B cell (primary cell): ENCODE measurements at regions not wholly inside any gene's neighbourhood (a gene's known extent, or its start where the extent isn't known, plus 50 kb on each side); places are given as distances from the start of the nearest gene placed in this dataset.
A peak's percentile ranks its signal among the peaks of the same experiment; 100 is the strongest.

Source experiments
- ATAC-seq: fragments of 200-7000 bp; cut with Tn5 transposase; one replicate; pipeline ENCODE4 v1.10.0; 2021; ENCODE audit warnings: low read depth, mild to moderate bottlenecking, moderate number of reproducible peaks, moderate library complexity
- CTCF ChIA-PET: fragments of 350-600 bp; sonication (Branson Sonifier 250); formaldehyde crosslinking; loops from one replicate; lab custom pipeline; 2021; ENCODE audit warnings: antibody characterized with exemption, inconsistent platforms; lab: Charles Lee
- POLR2A ChIA-PET: fragments of 350-600 bp; sonication (Branson Sonifier 250); formaldehyde crosslinking; loops from one replicate; lab custom pipeline; 2021; ENCODE audit warnings: antibody characterized with exemption; lab: Charles Lee
- DNase-seq: peaks from one replicate; pipeline ENCODE4 v3.0.0; 2013
- H2AFZ ChIP-seq: 2 replicates; pipeline ENCODE4 v1.6.1; 2012; ENCODE audit warnings: mild to moderate bottlenecking, low read depth, low read length; ENCODE audit not compliant: insufficient read depth, poor library complexity, severe bottlenecking
- H3K27ac ChIP-seq, 2 donors: 1 replicate in 1 of 2; 2 replicates in 1 of 2; pipeline ENCODE4 v1.5.1; 2012 to 2013; ENCODE audit warnings: low read length in 2 of 2, mild to moderate bottlenecking in 2 of 2, moderate library complexity in 1 of 2
- H3K27me3 ChIP-seq, 4 experiments: fragments of 200-600 bp in 1 of 4; sonication (generic) in 1 of 4; replicated peaks in 1 of 4; 1 replicate in 2 of 4; 2 replicates in 2 of 4; pipeline versions ENCODE4 v1.6.1 to v1.7.0; 2013 to 2016; ENCODE audit warnings: low read length in 3 of 4, mild to moderate bottlenecking in 2 of 4, mixed read lengths in 1 of 4, moderate library complexity in 1 of 4; ENCODE audit not compliant: insufficient read depth in 4 of 4, control insufficient read depth in 3 of 4; ENCODE audit errors: control extremely low read depth in 1 of 4
- H3K36me3 ChIP-seq, 2 experiments: replicated peaks in 1 of 2; 1 replicate in 1 of 2; 2 replicates in 1 of 2; pipeline versions ENCODE4 v1.6.1 to v1.7.1; 2013; ENCODE audit warnings: low read length in 1 of 2; ENCODE audit not compliant: insufficient read depth in 2 of 2, control insufficient read depth in 1 of 2; ENCODE audit errors: control extremely low read depth in 1 of 2, extremely low read depth in 1 of 2
- H3K4me1 ChIP-seq, 2 donors: fragments of 200-600 bp in 1 of 2; sonication (generic) in 1 of 2; 1 replicate in 1 of 2; 2 replicates in 1 of 2; pipeline versions ENCODE4 v1.5.1 to v1.6.1; 2013 to 2017; ENCODE audit warnings: low read length in 2 of 2; ENCODE audit not compliant: control insufficient read depth in 2 of 2, insufficient read depth in 2 of 2
- H3K4me2 ChIP-seq: replicated peaks from 2 replicates; pipeline ENCODE3; 2012; ENCODE audit warnings: mild to moderate bottlenecking, low read depth, low read length; ENCODE audit not compliant: poor library complexity, severe bottlenecking
- H3K4me3 ChIP-seq, 5 experiments: fragments of 200-600 bp in 1 of 5; sonication (generic) in 1 of 5; 1 replicate in 3 of 5; 2 replicates in 2 of 5; pipeline versions ENCODE4 v1.5.1 to v1.7.0; 2011 to 2016; ENCODE audit warnings: low read length in 4 of 5, mild to moderate bottlenecking in 4 of 5, low read depth in 2 of 5, control low read depth in 1 of 5, moderate library complexity in 1 of 5; ENCODE audit not compliant: insufficient read depth in 1 of 5; ENCODE audit errors: control extremely low read depth in 1 of 5, extremely low read depth in 1 of 5
- H3K79me2 ChIP-seq: fragments of 200-600 bp; sonication (generic); one replicate; pipeline ENCODE4 v1.6.0; 2016; ENCODE audit warnings: low read length; ENCODE audit not compliant: control insufficient read depth, insufficient read depth
- H3K9ac ChIP-seq: fragments of 200-600 bp; sonication (generic); 2 replicates; pipeline ENCODE4 v1.6.1; 2017; ENCODE audit warnings: mild to moderate bottlenecking, low read length, moderate library complexity
- H3K9me3 ChIP-seq, 3 donors: one replicate each; pipeline versions ENCODE4 v1.6.1 to v1.7.1; 2013; ENCODE audit warnings: low read length in 2 of 3; ENCODE audit not compliant: control insufficient read depth in 2 of 3, insufficient read depth in 1 of 3; ENCODE audit errors: control extremely low read depth in 1 of 3
- H4K20me1 ChIP-seq: 2 replicates; pipeline ENCODE4 v1.6.0; 2012; ENCODE audit warnings: mild to moderate bottlenecking, low read length; ENCODE audit not compliant: insufficient read depth, control insufficient read depth, poor library complexity, severe bottlenecking
- H3K27ac Mint-ChIP-seq: one replicate; pipeline ENCODE4 v1.8.0; 2021; ENCODE audit warnings: mixed read lengths
- H3K27me3 Mint-ChIP-seq: one replicate; pipeline ENCODE4 v1.8.0; 2021; ENCODE audit warnings: mixed read lengths
- H3K4me1 Mint-ChIP-seq: one replicate; pipeline ENCODE4 v1.8.0; 2021; ENCODE audit warnings: mixed read lengths
- H3K4me3 Mint-ChIP-seq: one replicate; pipeline ENCODE4 v1.8.0; 2021; ENCODE audit warnings: mixed read lengths
- H3K9me3 Mint-ChIP-seq: one replicate; pipeline ENCODE4 v1.8.0; 2022; ENCODE audit warnings: mixed read lengths; ENCODE audit not compliant: insufficient read depth
- CTCF ChIP-seq: fragments of 200-600 bp; IDR thresholded peaks from one replicate; pipeline ENCODE4 v1.8.0; 2022; ENCODE audit warnings: antibody characterized with exemption, mild to moderate bottlenecking
- EZH2 ChIP-seq: IDR thresholded peaks from 2 replicates; pipeline ENCODE4 v1.6.1; 2012; ENCODE audit warnings: borderline replicate concordance, low read depth, mild to moderate bottlenecking, moderate library complexity, low read length; ENCODE audit not compliant: insufficient read depth, poor library complexity, severe bottlenecking
- WGBS: methylation state at CpG from one replicate; pipeline ENCODE4 v1.1.5; 2013; ENCODE audit warnings: missing lambda C conversion rate; ENCODE audit not compliant: insufficient coverage; 5-methylcytosine and 5-hydroxymethylcytosine counted together
- intact Hi-C: fragments of 100-400 bp; cut with micrococcal nuclease; formaldehyde crosslinking; loops from one replicate; pipeline ENCODE4 v1.10.0; 2022

DNA sequence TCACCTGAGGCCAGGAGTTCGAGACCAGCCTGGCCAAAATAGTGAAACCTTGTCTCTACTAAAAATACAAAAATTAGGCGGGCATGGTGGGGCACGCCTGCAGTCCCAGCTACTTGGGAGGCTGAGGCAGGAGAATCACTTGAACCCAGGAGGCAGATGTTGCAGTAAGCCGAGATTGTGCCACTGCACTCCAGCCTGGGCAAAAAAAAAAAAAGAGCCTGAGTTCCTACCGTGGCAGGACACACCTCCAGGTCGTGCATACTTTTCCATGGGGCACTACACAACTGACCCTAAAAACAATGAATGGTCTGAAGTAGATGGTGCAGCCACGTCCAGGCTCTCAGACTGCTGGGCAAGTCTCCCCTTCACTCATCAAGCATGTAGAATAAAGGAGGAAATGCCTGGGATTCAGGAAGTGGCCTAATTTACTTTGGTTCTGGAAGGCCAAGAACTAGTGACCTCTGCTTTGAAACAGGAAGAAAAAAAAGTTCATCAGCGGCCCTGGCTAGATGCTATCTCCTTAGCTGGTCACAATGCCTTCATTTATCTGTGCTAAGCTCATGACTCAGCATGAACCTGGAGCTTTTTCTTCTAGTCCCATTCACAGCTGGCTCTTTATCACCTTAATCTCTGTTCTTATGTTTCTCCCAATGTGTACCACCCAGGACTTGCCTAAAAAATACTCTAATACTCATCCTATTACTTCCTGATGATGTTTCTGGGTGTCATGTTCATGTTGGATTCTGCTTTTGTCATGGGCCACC is 55.8 kb upstream of the OR6J1 start:
- H3K36me3 ChIP-seq, result no peaks in the 10 kb centered on the region
- Mint-ChIP-seq H3K9me3 (no peaks in the 10 kb centered on the region), H3K4me3 (no peak overlapping the region), H3K4me1 (no peaks in the 10 kb centered on the region), H3K27ac (no peak overlapping the region), H3K27me3 (peaks cover 58% of the 10 kb centered on the region)
- no peaks in the 10 kb centered on the region for H4K20me1 ChIP-seq
- H3K9ac ChIP-seq, result no peak overlapping the region
- H3K9me3 ChIP-seq, result peaks cover 0 to 2% (median 0%) of the 10 kb centered on the region in 3 donors
- WGBS, result 70% methylated on average over 3 of the region's 8 CpGs
- no peak overlapping the region for H2AFZ ChIP-seq
- ChIA-PET POLR2A (no interaction called here), CTCF (no interaction called here)
- no peak overlapping the region for H3K4me3 ChIP-seq
- intact Hi-C loops, result no loop called here
- H3K27me3 ChIP-seq, result peaks cover 0 to 22% (median 15%) of the 10 kb centered on the region in 4 experiments
- H3K27ac ChIP-seq, result no peak overlapping the region
- H3K4me1 ChIP-seq, result no peaks in the 10 kb centered on the region
- DNase-seq (no peak), ATAC-seq (no peak)
- no peaks in the 10 kb centered on the region for H3K79me2 ChIP-seq
- TF ChIP-seq CTCF, result no peak
- no peak for TF ChIP-seq EZH2
- no peak overlapping the region for H3K4me2 ChIP-seq

- H2AFZ ChIP-seq, result peak overlapping the region; percentile 57
- H3K9me3 ChIP-seq, result no peaks in the 10 kb centered on the region
- H3K27me3 ChIP-seq, result peaks cover 0 to 21% (median 14%) of the 10 kb centered on the region in 4 experiments
- DNase-seq (no peak), ATAC-seq (no peak)
- no peak overlapping the region for H3K27ac ChIP-seq
- H3K79me2 ChIP-seq, result no peaks in the 10 kb centered on the region
- peak overlapping the region in 4 of 5 experiments; percentile 23 to 53 (median 45) for H3K4me3 ChIP-seq
- H3K27me3 Mint-ChIP-seq, result peaks cover 33% of the 10 kb centered on the region
- ChIA-PET POLR2A (interaction anchor here (0.6 kb wide), 2 partner anchors 71 to 135 kb away, joined by 3 to 4 read pairs; no protein-coding TSS in a partner anchor), CTCF (interaction anchor here (0.7 to 1.0 kb wide), 5 partner anchors 9 to 511 kb away, joined by 3 to 5 read pairs (median 3); partner anchors contain the start of gene OXA1L)
- H3K36me3 ChIP-seq, result no peaks in the 10 kb centered on the region
- no peak for TF ChIP-seq EZH2
- no peak for TF ChIP-seq CTCF
- H3K9me3 Mint-ChIP-seq, result no peaks in the 10 kb centered on the region
- no peak overlapping the region for H3K27ac Mint-ChIP-seq
- no peaks in the 10 kb centered on the region for H4K20me1 ChIP-seq
- H3K4me3 Mint-ChIP-seq, result peak overlapping the region; percentile 90
- H3K4me1 ChIP-seq, result peaks cover 5 to 6% of the 10 kb centered on the region in 2 donors
- WGBS, result 67% methylated on average over 1 of the region's 9 CpGs
- H3K9ac ChIP-seq, result peak overlapping the region; percentile 51
- intact Hi-C loops, result loop anchor here (2.0 kb wide), 4 partner anchors 35 to 143 kb away; partner anchors contain the start of gene OXA1L
- H3K4me2 ChIP-seq, result peak overlapping the region; percentile 62
- peaks cover 11% of the 10 kb centered on the region for H3K4me1 Mint-ChIP-seq
Measured at GRCh38 chr14:22713631-22713950, 52.9 kb upstream of the OXA1L start.
